HEK293T (cell line): ENCODE measurements at regions not wholly inside any gene's neighbourhood (a gene's known extent, or its start where the extent isn't known, plus 50 kb on each side); places are given as distances from the start of the nearest gene placed in this dataset.

ENCODE experiments used
- CTCF ChIA-PET: fragments of 350-600 bp; formaldehyde crosslinking; extraction: SDS; loops from one replicate; lab custom pipeline; 2021; ENCODE audit warnings: antibody characterized with exemption, inconsistent platforms; lab: Yijun Ruan, JAX
- POLR2A ChIA-PET: fragments of 350-600 bp; formaldehyde crosslinking; extraction: SDS; loops from one replicate; lab custom pipeline; 2020; ENCODE audit warnings: antibody characterized with exemption, inconsistent platforms; lab: Yijun Ruan, JAX
- DNase-seq: peaks from one replicate; pipeline ENCODE4 v3.0.0; 2012; ENCODE audit warnings: mixed read lengths; ENCODE audit errors: extremely low spot score
- ARNT ChIP-seq: fragments of 450-650 bp; IDR thresholded peaks from 2 replicates; pipeline ENCODE4 v1.6.1; 2017; ENCODE audit warnings: mild to moderate bottlenecking
- BHLHE40 ChIP-seq: fragments of 450-650 bp; IDR thresholded peaks from 2 replicates; pipeline ENCODE4 v1.6.1; 2016; ENCODE audit warnings: mild to moderate bottlenecking, moderate library complexity, borderline replicate concordance
- CTBP1 ChIP-seq: fragments of 450-650 bp; IDR thresholded peaks from 2 replicates; pipeline ENCODE4 v1.6.1; 2016; ENCODE audit warnings: borderline replicate concordance
- ELF4 ChIP-seq: fragments of 450-650 bp; IDR thresholded peaks from 2 replicates; pipeline ENCODE4 v1.6.1; 2017; ENCODE audit warnings: antibody characterized with exemption
- FOXA1 ChIP-seq: fragments of 450-650 bp; IDR thresholded peaks from 2 replicates; pipeline ENCODE4 v1.6.1; 2016; ENCODE audit warnings: mild to moderate bottlenecking
- FOXK2 ChIP-seq: fragments of 450-650 bp; IDR thresholded peaks from 2 replicates; pipeline ENCODE4 v1.6.1; 2016; ENCODE audit warnings: mild to moderate bottlenecking
- FOXM1 ChIP-seq: fragments of 450-650 bp; IDR thresholded peaks from 2 replicates; pipeline ENCODE4 v1.6.1; 2017; ENCODE audit warnings: mild to moderate bottlenecking, borderline replicate concordance
- HDGF ChIP-seq: fragments of 450-650 bp; IDR thresholded peaks from 2 replicates; pipeline ENCODE4 v1.6.1; 2017; ENCODE audit warnings: antibody characterized with exemption, borderline replicate concordance
- L3MBTL2 ChIP-seq: fragments of 450-650 bp; conservative IDR thresholded peaks from 2 replicates; pipeline ENCODE4 v1.6.1; 2016; ENCODE audit warnings: mild to moderate bottlenecking
- LEF1 ChIP-seq: fragments of 450-650 bp; IDR thresholded peaks from 2 replicates; pipeline ENCODE4 v1.6.1; 2017; ENCODE audit warnings: mild to moderate bottlenecking, borderline replicate concordance
- NFRKB ChIP-seq: fragments of 450-650 bp; IDR thresholded peaks from 2 replicates; pipeline ENCODE4 v1.6.1; 2016; ENCODE audit warnings: mild to moderate bottlenecking, moderate library complexity
- SP1 ChIP-seq: fragments of 450-650 bp; IDR thresholded peaks from 2 replicates; pipeline ENCODE4 v1.6.1; 2017
- SUZ12 ChIP-seq: fragments of 450-650 bp; IDR thresholded peaks from 2 replicates; pipeline ENCODE4 v1.6.1; 2016; ENCODE audit warnings: mild to moderate bottlenecking
- TARDBP ChIP-seq: fragments of 450-650 bp; IDR thresholded peaks from 2 replicates; pipeline ENCODE4 v1.6.1; 2016
- ZNF384 ChIP-seq: fragments of 450-650 bp; IDR thresholded peaks from 2 replicates; pipeline ENCODE4 v1.6.1; 2016
- TF ChIP-seq, protein P1 (sequence below): fragments of 450-650 bp; IDR thresholded peaks from 2 replicates; pipeline ENCODE4 v1.6.1; 2016

DNA sequence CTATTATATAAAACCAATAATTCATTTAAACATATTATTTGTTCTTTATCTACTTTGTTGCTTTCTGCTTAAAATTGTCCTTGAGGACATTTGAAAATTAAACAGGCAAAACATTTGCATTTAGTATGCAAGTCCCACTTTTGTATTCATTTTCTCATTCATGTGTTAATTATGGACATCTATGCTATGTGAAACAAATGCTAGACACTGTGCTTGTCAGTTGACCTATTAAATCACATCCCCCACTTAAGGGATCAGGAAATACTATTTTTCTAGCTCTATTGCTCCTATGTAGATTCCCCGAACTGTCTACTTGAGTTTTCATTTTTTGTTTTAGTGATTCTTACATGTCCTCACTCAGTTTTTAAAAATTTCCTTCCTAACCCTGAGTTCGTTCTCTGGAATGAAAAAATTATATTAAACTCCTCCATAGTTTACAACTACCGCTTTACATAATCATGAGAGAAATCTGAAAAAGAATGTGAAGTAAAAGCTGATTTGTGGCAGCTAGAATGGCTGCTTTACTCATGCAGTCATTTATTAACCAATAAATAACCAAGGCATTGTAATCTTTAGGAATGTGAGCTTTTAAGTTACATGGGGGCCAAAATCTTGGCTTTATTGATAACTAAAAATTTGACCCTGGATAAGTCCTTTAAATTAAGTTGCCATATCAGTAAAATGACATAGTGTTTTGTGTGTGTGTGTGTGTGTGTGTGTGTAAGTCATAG, 188.5 kb downstream of the LIG4 start:
- no peak for DNase-seq
- POLR2A ChIA-PET: no interaction called here
- CTCF ChIA-PET: no interaction called here
- TF ChIP-seq SUZ12: no peak

DNA sequence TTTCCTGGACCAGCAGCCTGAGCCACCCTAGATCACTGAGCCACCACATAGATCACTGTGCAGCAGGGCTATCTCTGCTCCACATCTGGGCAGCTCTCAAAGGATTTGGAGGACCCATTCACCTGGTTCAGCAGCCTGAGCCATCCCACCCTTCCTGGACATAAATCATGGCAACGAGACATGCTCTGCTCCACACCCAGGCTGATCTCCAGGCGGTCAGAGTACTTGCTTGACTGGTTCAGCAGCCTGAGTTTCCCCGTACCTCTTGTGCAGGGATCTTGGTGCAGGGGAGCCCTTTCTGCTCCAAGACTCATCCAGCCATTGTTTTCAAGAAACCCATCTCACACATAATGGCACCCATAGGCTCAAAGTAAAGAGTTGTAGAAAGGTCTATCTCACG, 195.3 kb downstream of the LIG4 start:
- no peak for DNase-seq

DNA sequence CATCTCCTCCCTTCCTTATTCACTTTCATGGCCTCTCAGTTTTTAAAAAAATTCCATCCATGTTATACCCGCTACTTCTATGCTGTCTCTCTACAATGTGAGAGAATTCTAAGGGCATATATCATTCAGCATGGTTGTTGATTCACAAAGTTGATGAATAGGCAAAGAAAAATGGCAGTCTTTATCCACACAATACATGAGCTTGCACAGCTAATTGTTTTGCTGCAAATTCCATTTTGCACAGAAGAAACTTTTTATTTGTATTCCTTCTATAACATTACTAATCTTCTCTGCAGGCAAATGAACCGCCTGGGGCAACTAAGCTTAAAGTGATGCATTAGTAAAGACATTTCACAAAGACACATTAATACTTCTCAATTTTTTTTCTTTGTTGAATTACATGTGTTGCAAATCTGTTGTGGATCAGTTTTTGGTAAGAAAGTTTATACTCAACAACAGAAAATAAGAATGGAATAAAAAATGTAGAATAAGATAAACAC, 196.9 kb downstream of the LIG4 start:
- no peak for DNase-seq
- ChIA-PET CTCF (no interaction called here), POLR2A (no interaction called here)
- TF ChIP-seq HDGF (no peak), ARNT (no peak), ELF4 (no peak), ZNF384 (no peak), FOXA1 (no peak), LEF1 (no peak), NFRKB (no peak), L3MBTL2 (no peak), TARDBP (no peak), BHLHE40 (no peak), CTBP1 (no peak), FOXM1 (no peak), FOXK2 (no peak), SP1 (no peak)

More for the DNA sequence above, 195.3 kb downstream of the LIG4 start:
- ChIA-PET CTCF (no interaction called here), POLR2A (no interaction called here)
- TF ChIP-seq ELF4: no peak
- TF ChIP-seq FOXA1: no peak
- TF ChIP-seq NFRKB: no peak

DNA sequence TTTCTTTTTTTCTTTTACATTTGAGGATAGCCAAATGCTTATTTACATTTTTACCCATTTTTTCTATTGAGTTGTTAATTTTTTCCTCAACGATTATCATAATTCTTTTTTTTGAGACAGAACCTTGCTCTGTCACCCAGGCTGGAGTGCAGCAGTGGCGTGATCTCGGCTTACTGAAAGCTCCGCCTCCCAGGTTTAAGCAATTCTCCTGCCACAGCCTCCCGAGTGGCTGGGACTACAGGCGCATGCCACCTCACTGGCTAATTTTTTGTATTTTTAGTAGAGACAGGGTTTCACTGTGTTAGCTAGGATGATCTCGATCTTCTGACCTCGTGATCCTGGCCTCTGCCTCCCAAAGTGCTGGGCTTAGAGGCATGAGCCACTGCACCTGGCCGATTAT, 208.7 kb downstream of the LIG4 start:
- DNase-seq: no peak
- TF ChIP-seq FOXM1 (no peak), L3MBTL2 (no peak), SP1 (no peak), FOXK2 (no peak), LEF1 (no peak), ARNT (no peak), CTBP1 (no peak), FOXA1 (no peak), ZNF384 (no peak), HDGF (no peak), BHLHE40 (no peak), ELF4 (no peak), NFRKB (no peak), SUZ12 (no peak), TARDBP (no peak)
- TF ChIP-seq, protein P1, sequence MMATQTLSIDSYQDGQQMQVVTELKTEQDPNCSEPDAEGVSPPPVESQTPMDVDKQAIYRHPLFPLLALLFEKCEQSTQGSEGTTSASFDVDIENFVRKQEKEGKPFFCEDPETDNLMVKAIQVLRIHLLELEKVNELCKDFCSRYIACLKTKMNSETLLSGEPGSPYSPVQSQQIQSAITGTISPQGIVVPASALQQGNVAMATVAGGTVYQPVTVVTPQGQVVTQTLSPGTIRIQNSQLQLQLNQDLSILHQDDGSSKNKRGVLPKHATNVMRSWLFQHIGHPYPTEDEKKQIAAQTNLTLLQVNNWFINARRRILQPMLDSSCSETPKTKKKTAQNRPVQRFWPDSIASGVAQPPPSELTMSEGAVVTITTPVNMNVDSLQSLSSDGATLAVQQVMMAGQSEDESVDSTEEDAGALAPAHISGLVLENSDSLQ: no peak
- CTCF ChIA-PET: no interaction called here
- POLR2A ChIA-PET: no interaction called here

DNA sequence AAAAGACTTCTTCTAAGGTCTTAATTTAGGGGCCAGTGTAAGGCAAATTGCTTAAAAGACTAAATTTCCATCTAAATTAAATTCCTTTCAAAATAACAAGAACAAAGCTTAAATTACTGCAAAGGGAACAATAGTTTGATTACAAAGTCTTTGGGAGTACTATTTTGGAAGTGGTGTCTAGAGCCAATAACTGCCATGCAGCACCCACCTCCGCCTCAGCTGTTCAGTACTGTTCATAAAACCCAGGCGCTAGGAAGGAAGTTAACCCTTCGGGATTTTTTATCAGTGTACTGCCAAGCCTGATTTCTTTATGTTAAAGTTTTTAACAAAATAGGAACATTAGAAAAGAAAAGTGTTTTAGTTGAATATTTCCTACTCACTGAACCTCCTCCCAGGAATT, 210.1 kb downstream of the LIG4 start:
- no peak for DNase-seq
- CTCF ChIA-PET: no interaction called here
- POLR2A ChIA-PET: no interaction called here
- TF ChIP-seq SP1: no peak
- TF ChIP-seq BHLHE40: no peak
- TF ChIP-seq FOXM1: no peak
- TF ChIP-seq LEF1: no peak
- no peak for TF ChIP-seq HDGF
- no peak for TF ChIP-seq SUZ12
- TF ChIP-seq ZNF384: no peak
- TF ChIP-seq L3MBTL2: no peak
- no peak for TF ChIP-seq NFRKB
- TF ChIP-seq FOXK2: no peak

DNA sequence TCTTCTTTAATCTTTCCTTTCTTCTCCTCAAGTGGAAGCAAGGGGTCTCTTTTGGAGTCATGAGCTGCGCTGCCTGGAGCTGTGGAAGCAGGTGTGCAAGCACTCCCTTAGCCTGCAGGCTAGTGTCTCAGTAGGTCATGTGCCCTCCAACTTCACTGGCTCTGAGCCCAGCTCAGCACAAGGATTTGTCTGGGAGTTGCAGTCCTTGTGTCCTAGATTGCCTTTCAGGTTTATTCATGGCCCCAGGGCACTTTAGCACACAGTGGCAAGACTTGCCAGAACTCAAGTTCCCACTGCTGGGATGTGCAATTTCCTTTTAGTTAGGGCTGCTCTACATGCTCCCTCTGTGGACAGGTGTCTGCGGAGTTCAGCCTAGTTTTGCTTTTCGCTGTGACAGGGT, 211.7 kb downstream of the LIG4 start:
- CTCF ChIA-PET: no interaction called here
- DNase-seq: no peak
- TF ChIP-seq, protein P1: no peak
- no peak for TF ChIP-seq ELF4
- TF ChIP-seq HDGF: no peak
- no peak for TF ChIP-seq LEF1
- no peak for TF ChIP-seq TARDBP
- no peak for TF ChIP-seq ARNT
- no peak for TF ChIP-seq L3MBTL2
- TF ChIP-seq SUZ12: no peak
- no peak for TF ChIP-seq NFRKB
- no peak for TF ChIP-seq BHLHE40
- POLR2A ChIA-PET: no interaction called here

DNA sequence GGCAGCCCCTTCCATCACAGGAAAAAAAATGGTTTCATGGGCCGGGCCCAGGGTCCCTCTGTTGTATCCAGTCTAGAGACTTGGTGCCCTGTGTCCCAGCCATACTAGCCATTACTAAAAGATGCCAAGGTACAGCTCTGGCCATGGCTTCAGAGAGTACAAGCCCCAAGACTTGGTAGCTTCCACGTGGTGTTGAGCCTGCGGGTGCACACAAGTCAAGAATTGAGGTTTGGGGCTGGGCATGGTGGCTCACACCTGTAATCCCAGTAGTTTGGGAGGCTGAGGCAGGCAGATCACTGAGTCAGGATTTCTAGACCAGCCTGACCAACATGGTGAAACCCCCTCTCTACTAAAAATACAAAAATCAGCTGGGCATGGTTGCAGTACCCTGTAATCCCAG, 214.3 kb downstream of the LIG4 start:
- TF ChIP-seq ARNT (no peak), SUZ12 (no peak), BHLHE40 (no peak), ZNF384 (no peak), FOXM1 (no peak), NFRKB (no peak), ELF4 (no peak), L3MBTL2 (no peak), HDGF (no peak), SP1 (no peak), TARDBP (no peak), FOXK2 (no peak), FOXA1 (no peak)
- TF ChIP-seq, protein P1: no peak
- POLR2A ChIA-PET: no interaction called here
- DNase-seq: no peak
- CTCF ChIA-PET: no interaction called here
